Mesothelial cell of epicardium (in vitro differentiated cells): ENCODE measurements at regions not wholly inside any gene's neighbourhood (a gene's known extent, or its start where the extent isn't known, plus 50 kb on each side); places are given as distances from the start of the nearest gene placed in this dataset.
"Not testable (repeated sequence)": the region's sequence is repeated elsewhere in the genome, so short reads cannot be mapped to it uniquely, and the experiment has no call there.

Experiments
- DNase-seq, 2 experiments: peaks; one replicate each; pipeline ENCODE4 v3.0.0; 2021; ENCODE audit warnings: low spot score in 2 of 2; ENCODE audit not compliant: unreplicated experiment in 2 of 2
- H3K27ac Mint-ChIP-seq: 2 replicates; pipeline ENCODE4 v1.8.0; 2021; ENCODE audit warnings: mixed read lengths
- H3K27me3 Mint-ChIP-seq: 2 replicates; pipeline ENCODE4 v1.8.0; 2021; ENCODE audit warnings: low read depth, mixed read lengths
- H3K36me3 Mint-ChIP-seq: 2 replicates; pipeline ENCODE4 v1.8.0; 2021; ENCODE audit warnings: mixed read lengths
- H3K4me1 Mint-ChIP-seq: 2 replicates; pipeline ENCODE4 v1.8.0; 2021; ENCODE audit warnings: mixed read lengths
- H3K4me3 Mint-ChIP-seq: 2 replicates; pipeline ENCODE4 v1.8.0; 2021; ENCODE audit warnings: mild to moderate bottlenecking, moderate library complexity, mixed read lengths
- H3K9me3 Mint-ChIP-seq: 2 replicates; pipeline ENCODE4 v1.8.0; 2021; ENCODE audit warnings: mixed read lengths

GRCh38 chr9:67175167-67175566, 182.8 kb upstream of the SPATA31A3 start:
- H3K27me3 Mint-ChIP-seq, H3K36me3 Mint-ChIP-seq, H3K4me1 Mint-ChIP-seq, H3K27ac Mint-ChIP-seq, DNase-seq, H3K4me3 Mint-ChIP-seq, H3K9me3 Mint-ChIP-seq: not testable (repeated sequence)

- not testable (repeated sequence) for H3K27ac Mint-ChIP-seq, H3K36me3 Mint-ChIP-seq, H3K4me3 Mint-ChIP-seq
These were observed 179.4 kb upstream of the SPATA31A3 start for GRCh38 chr9:67171721-67172120.

GRCh38 chr9:67168530-67169157, 176.3 kb upstream of the SPATA31A3 start:
- H3K9me3 Mint-ChIP-seq, H3K4me1 Mint-ChIP-seq, H3K36me3 Mint-ChIP-seq, H3K4me3 Mint-ChIP-seq, DNase-seq, H3K27me3 Mint-ChIP-seq, H3K27ac Mint-ChIP-seq: not testable (repeated sequence)

More at GRCh38 chr9:67171721-67172120, 179.4 kb upstream of the SPATA31A3 start:
- H3K27me3 Mint-ChIP-seq, DNase-seq, H3K4me1 Mint-ChIP-seq, H3K9me3 Mint-ChIP-seq: not testable (repeated sequence)

- H3K4me3 Mint-ChIP-seq, H3K9me3 Mint-ChIP-seq, DNase-seq, H3K27me3 Mint-ChIP-seq, H3K4me1 Mint-ChIP-seq, H3K36me3 Mint-ChIP-seq, H3K27ac Mint-ChIP-seq: not testable (repeated sequence)
These were observed 174.0 kb upstream of the SPATA31A3 start for GRCh38 chr9:67166335-67166734.

- not testable (repeated sequence) for H3K36me3 Mint-ChIP-seq, H3K9me3 Mint-ChIP-seq
These were observed 170.5 kb upstream of the SPATA31A3 start for GRCh38 chr9:67162827-67163226.

GRCh38 chr9:67155218-67155617, 162.9 kb upstream of the SPATA31A3 start:
- H3K36me3 Mint-ChIP-seq, H3K9me3 Mint-ChIP-seq, DNase-seq, H3K27ac Mint-ChIP-seq, H3K4me3 Mint-ChIP-seq, H3K4me1 Mint-ChIP-seq, H3K27me3 Mint-ChIP-seq: not testable (repeated sequence)

More at GRCh38 chr9:67162827-67163226, 170.5 kb upstream of the SPATA31A3 start:
- not testable (repeated sequence) for DNase-seq, H3K4me1 Mint-ChIP-seq, H3K27ac Mint-ChIP-seq, H3K27me3 Mint-ChIP-seq, H3K4me3 Mint-ChIP-seq

GRCh38 chr9:67153501-67153900, 161.2 kb upstream of the SPATA31A3 start:
- H3K4me3 Mint-ChIP-seq, H3K27me3 Mint-ChIP-seq, DNase-seq, H3K36me3 Mint-ChIP-seq, H3K4me1 Mint-ChIP-seq, H3K9me3 Mint-ChIP-seq, H3K27ac Mint-ChIP-seq: not testable (repeated sequence)

GRCh38 chr9:67142392-67143107, 150.2 kb upstream of the SPATA31A3 start:
- H3K27ac Mint-ChIP-seq, H3K4me1 Mint-ChIP-seq, DNase-seq, H3K27me3 Mint-ChIP-seq, H3K4me3 Mint-ChIP-seq, H3K36me3 Mint-ChIP-seq, H3K9me3 Mint-ChIP-seq: not testable (repeated sequence)

GRCh38 chr9:67136376-67136775, 144.0 kb upstream of the SPATA31A3 start:
- not testable (repeated sequence) for H3K36me3 Mint-ChIP-seq, H3K4me1 Mint-ChIP-seq, H3K27ac Mint-ChIP-seq, H3K9me3 Mint-ChIP-seq, H3K27me3 Mint-ChIP-seq, H3K4me3 Mint-ChIP-seq, DNase-seq

GRCh38 chr9:67133124-67133523, 140.8 kb upstream of the SPATA31A3 start:
- not testable (repeated sequence) for H3K27ac Mint-ChIP-seq, H3K4me1 Mint-ChIP-seq, H3K27me3 Mint-ChIP-seq, H3K4me3 Mint-ChIP-seq, H3K36me3 Mint-ChIP-seq, H3K9me3 Mint-ChIP-seq, DNase-seq

- H3K27ac Mint-ChIP-seq, H3K36me3 Mint-ChIP-seq, DNase-seq, H3K9me3 Mint-ChIP-seq, H3K27me3 Mint-ChIP-seq, H3K4me3 Mint-ChIP-seq, H3K4me1 Mint-ChIP-seq: not testable (repeated sequence)
These were observed 124.4 kb upstream of the SPATA31A3 start for GRCh38 chr9:67116761-67117160.

GRCh38 chr9:67112148-67112547, 119.8 kb upstream of the SPATA31A3 start:
- not testable (repeated sequence) for DNase-seq, H3K27ac Mint-ChIP-seq, H3K4me1 Mint-ChIP-seq, H3K36me3 Mint-ChIP-seq, H3K9me3 Mint-ChIP-seq, H3K27me3 Mint-ChIP-seq, H3K4me3 Mint-ChIP-seq

GRCh38 chr9:67111733-67112132, 119.4 kb upstream of the SPATA31A3 start:
- H3K9me3 Mint-ChIP-seq, H3K4me1 Mint-ChIP-seq, H3K36me3 Mint-ChIP-seq, H3K4me3 Mint-ChIP-seq, H3K27ac Mint-ChIP-seq, H3K27me3 Mint-ChIP-seq, DNase-seq: not testable (repeated sequence)

GRCh38 chr9:67109859-67110258, 117.5 kb upstream of the SPATA31A3 start:
- H3K4me1 Mint-ChIP-seq, DNase-seq, H3K27ac Mint-ChIP-seq, H3K9me3 Mint-ChIP-seq, H3K4me3 Mint-ChIP-seq, H3K36me3 Mint-ChIP-seq, H3K27me3 Mint-ChIP-seq: not testable (repeated sequence)

GRCh38 chr9:67106659-67107058, 114.3 kb upstream of the SPATA31A3 start:
- not testable (repeated sequence) for H3K9me3 Mint-ChIP-seq, H3K27me3 Mint-ChIP-seq, DNase-seq, H3K4me1 Mint-ChIP-seq, H3K27ac Mint-ChIP-seq, H3K36me3 Mint-ChIP-seq, H3K4me3 Mint-ChIP-seq
